ENCODE measurements at regions not wholly inside any gene's neighbourhood (a gene's known extent, or its start where the extent isn't known, plus 50 kb on each side); places are given as distances from the start of the nearest gene placed in this dataset.

- TF ChIP-seq CTCF (conservative IDR thresholded peaks at IDR 0.05) = no peak
- H3K4me1 Mint-ChIP-seq (ENCODE audit: unreplicated experiment) = no peaks in the 10 kb centered on the region
- H3K27ac Mint-ChIP-seq = no peak overlapping the region
- H3K4me3 Mint-ChIP-seq = no peak overlapping the region
- no peak for DNase-seq (ENCODE audit: extremely low spot score, unreplicated experiment)
- peaks cover 6% of the 10 kb centered on the region for H3K27me3 Mint-ChIP-seq
- H3K36me3 Mint-ChIP-seq = no peaks in the 10 kb centered on the region
- H3K9me3 Mint-ChIP-seq = peaks cover 5% of the 10 kb centered on the region
These were observed 273.9 kb downstream of the PHF14 start for GRCh38 chr7:11247545-11247944.

GRCh38 chr7:11251436-11251835 is 277.8 kb downstream of the PHF14 start:
- DNase-seq (ENCODE audit: extremely low spot score, unreplicated experiment) = no peak
- H3K4me1 Mint-ChIP-seq (ENCODE audit: unreplicated experiment) = no peaks in the 10 kb centered on the region
- no peak overlapping the region for H3K27ac Mint-ChIP-seq
- TF ChIP-seq CTCF (conservative IDR thresholded peaks at IDR 0.05) = no peak
- H3K36me3 Mint-ChIP-seq = no peaks in the 10 kb centered on the region
- H3K4me3 Mint-ChIP-seq = no peak overlapping the region
- no peaks in the 10 kb centered on the region for H3K9me3 Mint-ChIP-seq
- H3K27me3 Mint-ChIP-seq = no peaks in the 10 kb centered on the region

- no peak overlapping the region for H3K4me3 Mint-ChIP-seq
- no peak overlapping the region for H3K27ac Mint-ChIP-seq
- DNase-seq (ENCODE audit: extremely low spot score, unreplicated experiment) = no peak
- no peaks in the 10 kb centered on the region for H3K27me3 Mint-ChIP-seq
- no peak for TF ChIP-seq CTCF (conservative IDR thresholded peaks at IDR 0.05)
- H3K36me3 Mint-ChIP-seq = no peaks in the 10 kb centered on the region
- H3K9me3 Mint-ChIP-seq = no peaks in the 10 kb centered on the region
- no peaks in the 10 kb centered on the region for H3K4me1 Mint-ChIP-seq (ENCODE audit: unreplicated experiment)
These were observed 278.4 kb downstream of the PHF14 start for GRCh38 chr7:11252011-11252607.

GRCh38 chr7:11252705-11253272 is 279.1 kb downstream of the PHF14 start:
- H3K4me3 Mint-ChIP-seq = no peak overlapping the region
- no peak for TF ChIP-seq CTCF (conservative IDR thresholded peaks at IDR 0.05)
- no peaks in the 10 kb centered on the region for H3K27me3 Mint-ChIP-seq
- H3K4me1 Mint-ChIP-seq (ENCODE audit: unreplicated experiment) = no peaks in the 10 kb centered on the region
- H3K36me3 Mint-ChIP-seq = no peaks in the 10 kb centered on the region
- H3K27ac Mint-ChIP-seq = no peak overlapping the region
- H3K9me3 Mint-ChIP-seq = no peaks in the 10 kb centered on the region
- no peak for DNase-seq (ENCODE audit: extremely low spot score, unreplicated experiment)

- Mint-ChIP-seq H3K27me3 (no peaks in the 10 kb centered on the region), H3K4me3 (no peak overlapping the region), H3K27ac (no peak overlapping the region), H3K36me3 (no peaks in the 10 kb centered on the region), H3K9me3 (no peaks in the 10 kb centered on the region), H3K4me1 (ENCODE audit: unreplicated experiment) (no peaks in the 10 kb centered on the region)
- DNase-seq (ENCODE audit: extremely low spot score, unreplicated experiment) = no peak
- no peak for TF ChIP-seq CTCF (conservative IDR thresholded peaks at IDR 0.05)
These were observed 282.8 kb downstream of the PHF14 start for GRCh38 chr7:11256501-11256900.

Measured in type B pancreatic cell (in vitro differentiated cells).